ENCODE measurements at regions not wholly inside any gene's neighbourhood (a gene's known extent, or its start where the extent isn't known, plus 50 kb on each side); places are given as distances from the start of the nearest gene placed in this dataset.

DNA sequence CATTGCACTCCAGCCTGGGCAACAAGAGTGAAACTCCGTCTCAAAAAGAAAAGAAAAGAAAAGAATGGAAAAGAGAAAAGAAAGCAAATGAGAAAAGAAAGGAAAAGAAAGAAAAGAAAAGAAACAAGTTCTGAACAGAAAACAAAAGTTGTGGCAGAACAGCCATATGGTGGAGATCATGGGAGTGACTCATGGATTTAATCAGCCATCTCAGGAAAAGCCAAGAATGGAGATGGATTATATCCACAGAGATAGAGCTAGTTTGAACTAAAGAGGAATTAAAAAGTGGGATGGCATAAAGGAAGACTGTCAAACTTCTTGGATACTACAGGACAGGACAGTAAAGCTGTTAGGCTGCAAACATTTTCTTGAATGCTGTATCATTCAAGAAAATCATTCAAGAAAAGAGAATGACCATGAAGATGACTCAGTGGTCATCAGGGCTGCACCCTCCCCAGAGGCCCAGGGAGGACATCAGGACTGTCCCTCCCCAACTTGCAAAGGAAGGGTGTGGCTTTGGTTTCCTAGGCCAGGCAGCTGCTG, 120.6 kb downstream of the USP22 start (continued):
- TF ChIP-seq, protein P1, sequence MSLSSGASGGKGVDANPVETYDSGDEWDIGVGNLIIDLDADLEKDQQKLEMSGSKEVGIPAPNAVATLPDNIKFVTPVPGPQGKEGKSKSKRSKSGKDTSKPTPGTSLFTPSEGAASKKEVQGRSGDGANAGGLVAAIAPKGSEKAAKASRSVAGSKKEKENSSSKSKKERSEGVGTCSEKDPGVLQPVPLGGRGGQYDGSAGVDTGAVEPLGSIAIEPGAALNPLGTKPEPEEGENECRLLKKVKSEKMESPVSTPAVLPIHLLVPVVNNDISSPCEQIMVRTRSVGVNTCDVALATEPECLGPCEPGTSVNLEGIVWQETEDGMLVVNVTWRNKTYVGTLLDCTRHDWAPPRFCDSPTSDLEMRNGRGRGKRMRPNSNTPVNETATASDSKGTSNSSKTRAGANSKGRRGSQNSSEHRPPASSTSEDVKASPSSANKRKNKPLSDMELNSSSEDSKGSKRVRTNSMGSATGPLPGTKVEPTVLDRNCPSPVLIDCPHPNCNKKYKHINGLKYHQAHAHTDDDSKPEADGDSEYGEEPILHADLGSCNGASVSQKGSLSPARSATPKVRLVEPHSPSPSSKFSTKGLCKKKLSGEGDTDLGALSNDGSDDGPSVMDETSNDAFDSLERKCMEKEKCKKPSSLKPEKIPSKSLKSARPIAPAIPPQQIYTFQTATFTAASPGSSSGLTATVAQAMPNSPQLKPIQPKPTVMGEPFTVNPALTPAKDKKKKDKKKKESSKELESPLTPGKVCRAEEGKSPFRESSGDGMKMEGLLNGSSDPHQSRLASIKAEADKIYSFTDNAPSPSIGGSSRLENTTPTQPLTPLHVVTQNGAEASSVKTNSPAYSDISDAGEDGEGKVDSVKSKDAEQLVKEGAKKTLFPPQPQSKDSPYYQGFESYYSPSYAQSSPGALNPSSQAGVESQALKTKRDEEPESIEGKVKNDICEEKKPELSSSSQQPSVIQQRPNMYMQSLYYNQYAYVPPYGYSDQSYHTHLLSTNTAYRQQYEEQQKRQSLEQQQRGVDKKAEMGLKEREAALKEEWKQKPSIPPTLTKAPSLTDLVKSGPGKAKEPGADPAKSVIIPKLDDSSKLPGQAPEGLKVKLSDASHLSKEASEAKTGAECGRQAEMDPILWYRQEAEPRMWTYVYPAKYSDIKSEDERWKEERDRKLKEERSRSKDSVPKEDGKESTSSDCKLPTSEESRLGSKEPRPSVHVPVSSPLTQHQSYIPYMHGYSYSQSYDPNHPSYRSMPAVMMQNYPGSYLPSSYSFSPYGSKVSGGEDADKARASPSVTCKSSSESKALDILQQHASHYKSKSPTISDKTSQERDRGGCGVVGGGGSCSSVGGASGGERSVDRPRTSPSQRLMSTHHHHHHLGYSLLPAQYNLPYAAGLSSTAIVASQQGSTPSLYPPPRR (CRISPR knock-in tag; IDR thresholded peaks at IDR 0.05; ENCODE audit: borderline replicate concordance), result no peak
- 0 out of 2 replicates have a peak, but pooled peaks have one; percentile 9 for TF ChIP-seq MTA2 (IDR thresholded peaks at IDR 0.05; ENCODE audit: low read depth)
- TF ChIP-seq SMAD2 (IDR thresholded peaks at IDR 0.05; ENCODE audit: low read depth, low read length), result no peak
- peak; percentile 53; the same call in 1 of the 2 replicates for TF ChIP-seq ZNF316 (IDR thresholded peaks at IDR 0.05)
- TF ChIP-seq KAT2B (IDR thresholded peaks at IDR 0.05; ENCODE audit: low read depth, low read length), result no peak
- no peak for TF ChIP-seq ZNF324 (CRISPR knock-in tag; IDR thresholded peaks at IDR 0.05)
- TF ChIP-seq JUN (IDR thresholded peaks at IDR 0.05; ENCODE audit: borderline replicate concordance, low read depth, low read length), result 0 out of 2 replicates have a peak, but pooled peaks have one; percentile 15
- TF ChIP-seq JUN (CRISPR knock-in tag; IDR thresholded peaks at IDR 0.05; ENCODE audit: borderline replicate concordance), result no peak
- TF ChIP-seq JUND (IDR thresholded peaks at IDR 0.05; ENCODE audit: borderline replicate concordance, low read depth, low read length), result peak; percentile 67; the same call in 1 of the 2 replicates
- peak; percentile 77; the same call in 1 of the 3 replicates for TF ChIP-seq JUND (tag; IDR thresholded peaks at IDR 0.05; ENCODE audit: borderline replicate concordance, low read depth, low read length)
- no peak for TF ChIP-seq ZNF696 (CRISPR knock-in tag; conservative IDR thresholded peaks at IDR 0.05)
- TF ChIP-seq SRF (CRISPR knock-in tag; IDR thresholded peaks at IDR 0.05), result peak in 1 of 2 experiments; percentile 52; a peak in 1 of 4 replicates
- TF ChIP-seq TRIM28 (IDR thresholded peaks at IDR 0.05), result no peak
- 0 out of 2 replicates have a peak, but pooled peaks have one; percentile 34 for TF ChIP-seq ARID2 (IDR thresholded peaks at IDR 0.05)
- no peak for TF ChIP-seq ZC3H11A (IDR thresholded peaks at IDR 0.05; ENCODE audit: low read depth, low read length)
- TF ChIP-seq MTA1 (IDR thresholded peaks at IDR 0.05; ENCODE audit: borderline replicate concordance), result 0 out of 2 replicates have a peak, but pooled peaks have one; percentile 46
- TF ChIP-seq SMARCA5 (IDR thresholded peaks at IDR 0.05), result peak; percentile 27; the same call in 1 of the 2 replicates
- no peak for TF ChIP-seq TGIF2 (CRISPR knock-in tag; IDR thresholded peaks at IDR 0.05)
- TF ChIP-seq DPF2 (IDR thresholded peaks at IDR 0.05), result peak; percentile 85
- TF ChIP-seq, protein P2, sequence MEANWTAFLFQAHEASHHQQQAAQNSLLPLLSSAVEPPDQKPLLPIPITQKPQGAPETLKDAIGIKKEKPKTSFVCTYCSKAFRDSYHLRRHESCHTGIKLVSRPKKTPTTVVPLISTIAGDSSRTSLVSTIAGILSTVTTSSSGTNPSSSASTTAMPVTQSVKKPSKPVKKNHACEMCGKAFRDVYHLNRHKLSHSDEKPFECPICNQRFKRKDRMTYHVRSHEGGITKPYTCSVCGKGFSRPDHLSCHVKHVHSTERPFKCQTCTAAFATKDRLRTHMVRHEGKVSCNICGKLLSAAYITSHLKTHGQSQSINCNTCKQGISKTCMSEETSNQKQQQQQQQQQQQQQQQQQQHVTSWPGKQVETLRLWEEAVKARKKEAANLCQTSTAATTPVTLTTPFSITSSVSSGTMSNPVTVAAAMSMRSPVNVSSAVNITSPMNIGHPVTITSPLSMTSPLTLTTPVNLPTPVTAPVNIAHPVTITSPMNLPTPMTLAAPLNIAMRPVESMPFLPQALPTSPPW (CRISPR knock-in tag; IDR thresholded peaks at IDR 0.05), result peak; percentile 54; the same call in 1 of the 2 replicates
- no peak for TF ChIP-seq ASH1L (IDR thresholded peaks at IDR 0.05; ENCODE audit: borderline replicate concordance, low read depth, partially characterized antibody)
